DOHH2 (cell line): ENCODE measurements at regions not wholly inside any gene's neighbourhood (a gene's known extent, or its start where the extent isn't known, plus 50 kb on each side); places are given as distances from the start of the nearest gene placed in this dataset.

ENCODE experiments used
- H3F3A ChIP-seq: fragments of 200-600 bp; sonication (generic), shearing (Covaris generic); 2 replicates; pipeline ENCODE4 v1.6.0; 2016; ENCODE audit warnings: antibody characterized with exemption, mild to moderate bottlenecking; ENCODE audit not compliant: control insufficient read depth, insufficient read depth
- H3K27ac ChIP-seq: fragments of 200-600 bp; sonication (generic); 2 replicates; pipeline ENCODE4 v1.5.1; 2014; ENCODE audit warnings: low read depth, mild to moderate bottlenecking, low read length, moderate library complexity
- H3K27me3 ChIP-seq: fragments of 200-600 bp; sonication (generic); 2 replicates; pipeline ENCODE4 v1.6.1; 2014; ENCODE audit warnings: mild to moderate bottlenecking, low read length, mixed read lengths; ENCODE audit not compliant: control insufficient read depth
- H3K36me3 ChIP-seq: fragments of 200-600 bp; sonication (generic); 2 replicates; pipeline ENCODE4 v1.6.1; 2014; ENCODE audit warnings: mild to moderate bottlenecking, low read length, moderate library complexity, mixed read lengths; ENCODE audit not compliant: control insufficient read depth
- H3K4me1 ChIP-seq: fragments of 200-600 bp; sonication (generic); 2 replicates; pipeline ENCODE4 v1.6.1; 2014; ENCODE audit warnings: mild to moderate bottlenecking, low read length, mixed read lengths; ENCODE audit not compliant: control insufficient read depth
- H3K4me2 ChIP-seq: fragments of 200-600 bp; sonication (generic); 2 replicates; pipeline ENCODE4 v1.6.0; 2014; ENCODE audit warnings: mild to moderate bottlenecking, low read length, moderate library complexity
- H3K4me3 ChIP-seq: fragments of 200-600 bp; sonication (generic); 2 replicates; pipeline ENCODE4 v1.5.1; 2014; ENCODE audit warnings: mild to moderate bottlenecking, low read length, mixed read lengths
- H3K79me2 ChIP-seq: fragments of 200-600 bp; sonication (generic); 2 replicates; pipeline ENCODE4 v1.6.1; 2014; ENCODE audit warnings: mild to moderate bottlenecking, low read length, mixed read lengths; ENCODE audit not compliant: control insufficient read depth
- H3K9me2 ChIP-seq: fragments of 200-600 bp; sonication (generic); replicated peaks from 2 replicates; pipeline ENCODE4 v1.6.1; 2014; ENCODE audit warnings: mild to moderate bottlenecking, low read length, mixed read lengths; ENCODE audit not compliant: control insufficient read depth
- H3K9me3 ChIP-seq: fragments of 200-600 bp; sonication (generic); 2 replicates; pipeline ENCODE4 v1.6.1; 2014; ENCODE audit warnings: antibody characterized with exemption, low read length, mixed read lengths; ENCODE audit not compliant: control insufficient read depth, insufficient read depth
- H4K20me1 ChIP-seq: fragments of 200-600 bp; sonication (generic); 2 replicates; pipeline ENCODE4 v1.6.0; 2014; ENCODE audit warnings: low read depth, mild to moderate bottlenecking, antibody characterized with exemption, low read length, moderate library complexity; ENCODE audit not compliant: control insufficient read depth, insufficient read depth
- EZH2phosphoT487 ChIP-seq: fragments of 200-600 bp; sonication (generic); IDR thresholded peaks from 2 replicates; pipeline ENCODE4 v1.6.1; 2017; ENCODE audit warnings: borderline replicate concordance, mild to moderate bottlenecking, antibody characterized with exemption, low read length, moderate library complexity, mixed read lengths
- TF ChIP-seq, protein P1 (sequence below): fragments of 200-600 bp; sonication (generic); IDR thresholded peaks from one replicate; pipeline ENCODE4 v1.5.1; 2014; ENCODE audit warnings: antibody characterized with exemption, mild to moderate bottlenecking, low read depth, low read length; ENCODE audit not compliant: poor library complexity, severe bottlenecking

DNA sequence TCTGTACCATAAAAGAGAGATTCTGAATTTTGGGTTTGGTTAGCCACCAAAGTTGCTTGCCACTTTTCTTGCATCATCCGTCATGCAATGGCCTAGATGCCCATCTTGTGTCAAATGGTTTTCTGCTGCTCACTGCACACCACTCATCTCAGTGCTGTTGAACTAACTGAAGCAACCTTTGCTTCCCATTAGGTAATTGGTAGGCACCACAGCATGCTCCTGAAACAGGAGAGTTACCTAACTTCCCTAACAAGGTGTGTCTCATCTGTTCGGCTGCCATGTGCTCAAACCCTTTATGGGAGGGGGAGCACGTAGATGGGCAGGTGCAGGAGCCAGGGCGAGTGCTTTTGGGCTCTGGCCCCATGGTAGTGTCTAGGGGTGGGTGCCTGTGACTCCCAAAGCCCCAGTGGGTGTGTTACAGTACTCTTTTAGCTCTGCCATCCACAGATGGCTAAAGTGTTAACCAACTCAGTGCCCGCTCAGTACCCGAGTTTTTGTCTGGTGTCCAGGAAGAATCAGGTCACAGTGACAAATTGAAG lies 147.4 kb upstream of the SPACA1 start:
- no peak overlapping the region for H3K4me2 ChIP-seq
- no peaks in the 10 kb centered on the region for H3K9me3 ChIP-seq
- peaks cover 20% of the 10 kb centered on the region for H3F3A ChIP-seq
- H3K79me2 ChIP-seq = peaks cover 3% of the 10 kb centered on the region; the same call in 1 of the 2 replicates
- no peaks in the 10 kb centered on the region for H3K27me3 ChIP-seq
- no peak overlapping the region for H3K4me3 ChIP-seq
- peaks cover 4% of the 10 kb centered on the region; the same call in 1 of the 2 replicates for H3K36me3 ChIP-seq
- peak overlapping the region; percentile 74; the same call in 1 of the 2 replicates for H3K27ac ChIP-seq
- no peaks in the 10 kb centered on the region for H3K9me2 ChIP-seq
- TF ChIP-seq, protein P1, sequence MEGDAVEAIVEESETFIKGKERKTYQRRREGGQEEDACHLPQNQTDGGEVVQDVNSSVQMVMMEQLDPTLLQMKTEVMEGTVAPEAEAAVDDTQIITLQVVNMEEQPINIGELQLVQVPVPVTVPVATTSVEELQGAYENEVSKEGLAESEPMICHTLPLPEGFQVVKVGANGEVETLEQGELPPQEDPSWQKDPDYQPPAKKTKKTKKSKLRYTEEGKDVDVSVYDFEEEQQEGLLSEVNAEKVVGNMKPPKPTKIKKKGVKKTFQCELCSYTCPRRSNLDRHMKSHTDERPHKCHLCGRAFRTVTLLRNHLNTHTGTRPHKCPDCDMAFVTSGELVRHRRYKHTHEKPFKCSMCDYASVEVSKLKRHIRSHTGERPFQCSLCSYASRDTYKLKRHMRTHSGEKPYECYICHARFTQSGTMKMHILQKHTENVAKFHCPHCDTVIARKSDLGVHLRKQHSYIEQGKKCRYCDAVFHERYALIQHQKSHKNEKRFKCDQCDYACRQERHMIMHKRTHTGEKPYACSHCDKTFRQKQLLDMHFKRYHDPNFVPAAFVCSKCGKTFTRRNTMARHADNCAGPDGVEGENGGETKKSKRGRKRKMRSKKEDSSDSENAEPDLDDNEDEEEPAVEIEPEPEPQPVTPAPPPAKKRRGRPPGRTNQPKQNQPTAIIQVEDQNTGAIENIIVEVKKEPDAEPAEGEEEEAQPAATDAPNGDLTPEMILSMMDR = no peak
- no peak for TF ChIP-seq EZH2phosphoT487
- no peaks in the 10 kb centered on the region for H4K20me1 ChIP-seq
- H3K4me1 ChIP-seq = peaks cover 98% of the 10 kb centered on the region

DNA sequence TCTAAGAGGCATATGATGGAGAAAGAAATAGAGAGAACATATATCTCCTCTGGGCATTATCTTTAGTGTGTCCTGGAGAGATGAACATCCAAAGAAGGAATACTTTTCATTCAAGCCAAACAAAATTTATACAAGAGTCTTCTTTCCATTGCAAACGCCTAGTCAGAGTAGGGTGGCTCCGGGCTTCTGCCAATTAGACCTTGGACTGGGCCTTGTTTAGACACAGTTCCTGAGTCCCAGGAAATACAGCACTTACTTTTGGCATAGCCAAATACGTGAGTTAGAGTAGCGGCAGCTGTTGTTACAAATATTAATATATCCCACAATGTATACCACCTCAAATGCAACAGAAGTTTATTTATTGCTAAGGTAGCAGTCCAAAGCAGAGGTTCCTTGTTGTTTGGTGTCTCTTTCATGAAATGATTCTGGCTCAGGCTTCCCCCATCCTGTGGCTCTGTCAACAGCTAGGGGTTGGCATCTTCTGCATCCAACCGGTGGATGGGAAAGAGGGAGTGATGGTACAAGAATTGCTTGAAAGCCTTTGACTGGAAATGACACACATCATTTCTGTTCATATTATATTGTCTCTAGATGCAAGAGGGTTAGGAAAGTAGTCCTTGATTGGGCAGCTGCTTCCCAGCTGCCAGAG lies 148.0 kb upstream of the SPACA1 start:
- Histone ChIP-seq H3F3A (peaks cover 21% of the 10 kb centered on the region), H4K20me1 (no peaks in the 10 kb centered on the region), H3K27me3 (no peaks in the 10 kb centered on the region), H3K4me3 (no peak overlapping the region), H3K4me2 (peak overlapping the region; percentile 12; the same call in 1 of the 2 replicates), H3K79me2 (peaks cover 3% of the 10 kb centered on the region; the same call in 1 of the 2 replicates), H3K9me2 (no peaks in the 10 kb centered on the region), H3K36me3 (peaks cover 4% of the 10 kb centered on the region; the same call in 1 of the 2 replicates), H3K9me3 (no peaks in the 10 kb centered on the region), H3K27ac (peak overlapping the region; percentile 74), H3K4me1 (peaks cover 98% of the 10 kb centered on the region)
- no peak for TF ChIP-seq EZH2phosphoT487
- TF ChIP-seq, protein P1 = no peak

DNA sequence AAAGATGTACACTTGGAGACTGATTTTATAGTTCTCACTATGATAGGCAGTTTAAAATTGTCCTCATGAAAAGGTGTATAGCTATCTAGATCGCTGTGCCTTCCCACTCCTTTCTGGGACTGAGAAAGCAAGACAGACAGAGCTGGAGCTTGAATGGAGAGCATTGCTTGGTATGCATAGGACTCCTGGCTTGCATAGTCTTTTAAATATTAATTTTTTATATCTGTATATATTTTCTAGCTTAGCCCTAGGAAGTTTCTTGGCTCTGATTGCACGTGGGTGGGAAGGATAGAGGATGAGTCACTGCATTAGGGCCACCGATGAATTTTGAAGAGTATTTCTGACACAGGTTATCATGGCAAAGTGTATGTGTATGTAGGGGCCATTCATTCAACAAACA lies 150.0 kb upstream of the SPACA1 start:
- Histone ChIP-seq H4K20me1 (no peaks in the 10 kb centered on the region), H3F3A (peaks cover 16% of the 10 kb centered on the region), H3K4me1 (peaks cover 95% of the 10 kb centered on the region), H3K79me2 (no peaks in the 10 kb centered on the region), H3K27ac (peak overlapping the region; percentile 74), H3K36me3 (peaks cover 4% of the 10 kb centered on the region; the same call in 1 of the 2 replicates), H3K9me3 (no peaks in the 10 kb centered on the region), H3K4me3 (peak overlapping the region; percentile 47), H3K27me3 (no peaks in the 10 kb centered on the region), H3K9me2 (no peaks in the 10 kb centered on the region), H3K4me2 (peak overlapping the region; percentile 53)
- no peak for TF ChIP-seq EZH2phosphoT487

DNA sequence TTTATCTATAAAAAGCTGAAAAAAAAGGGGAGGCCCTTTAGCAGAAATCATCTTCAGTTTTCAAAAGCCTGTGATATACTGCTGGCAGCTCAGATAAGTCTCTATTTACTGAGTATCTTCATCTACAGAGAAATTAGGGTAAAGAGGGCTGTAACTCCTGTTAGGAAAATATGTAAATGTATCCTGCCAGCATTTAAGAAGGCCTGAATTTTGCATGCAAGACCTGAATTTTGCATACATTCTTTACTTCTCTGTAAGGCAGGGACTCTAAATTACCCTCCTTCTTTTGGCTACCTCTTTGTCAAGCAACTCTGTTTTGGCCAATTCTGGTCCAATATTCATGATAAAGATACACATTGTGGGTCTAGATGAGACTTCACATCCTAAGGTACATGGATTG lies 150.6 kb upstream of the SPACA1 start:
- Histone ChIP-seq H3K27me3 (no peaks in the 10 kb centered on the region), H3K4me3 (peak overlapping the region; percentile 47), H3K4me1 (peaks cover 95% of the 10 kb centered on the region), H3K4me2 (peak overlapping the region; percentile 53), H3K36me3 (peaks cover 4% of the 10 kb centered on the region; the same call in 1 of the 2 replicates), H3K9me3 (no peaks in the 10 kb centered on the region), H3K9me2 (no peaks in the 10 kb centered on the region), H3F3A (peaks cover 22% of the 10 kb centered on the region), H3K79me2 (no peaks in the 10 kb centered on the region), H3K27ac (peak overlapping the region; percentile 74), H4K20me1 (no peaks in the 10 kb centered on the region)
- no peak for TF ChIP-seq EZH2phosphoT487
- TF ChIP-seq, protein P1 = no peak
